ENCODE measurements at regions not wholly inside any gene's neighbourhood (a gene's known extent, or its start where the extent isn't known, plus 50 kb on each side); places are given as distances from the start of the nearest gene placed in this dataset.

DNA sequence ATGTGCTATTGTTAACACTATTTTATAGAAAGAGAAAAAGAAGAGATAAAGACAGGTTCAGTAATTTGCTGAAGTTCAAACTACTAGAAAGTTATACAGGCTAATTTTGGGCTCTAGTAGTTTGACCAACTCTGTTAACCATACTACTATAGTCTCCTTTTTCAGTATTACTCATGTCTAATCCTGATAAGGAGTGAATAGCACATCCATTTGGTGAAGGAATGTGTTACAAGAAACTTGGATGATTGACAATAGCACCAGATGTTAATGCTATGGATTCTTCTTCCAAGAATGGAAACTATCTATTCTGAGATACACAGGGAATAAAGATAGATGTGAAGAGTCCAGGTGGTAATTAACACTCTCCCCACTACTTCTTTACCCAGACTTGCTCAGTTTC, 677.3 kb downstream of the PRELID2 start (continued):
- TF ChIP-seq, protein P1, sequence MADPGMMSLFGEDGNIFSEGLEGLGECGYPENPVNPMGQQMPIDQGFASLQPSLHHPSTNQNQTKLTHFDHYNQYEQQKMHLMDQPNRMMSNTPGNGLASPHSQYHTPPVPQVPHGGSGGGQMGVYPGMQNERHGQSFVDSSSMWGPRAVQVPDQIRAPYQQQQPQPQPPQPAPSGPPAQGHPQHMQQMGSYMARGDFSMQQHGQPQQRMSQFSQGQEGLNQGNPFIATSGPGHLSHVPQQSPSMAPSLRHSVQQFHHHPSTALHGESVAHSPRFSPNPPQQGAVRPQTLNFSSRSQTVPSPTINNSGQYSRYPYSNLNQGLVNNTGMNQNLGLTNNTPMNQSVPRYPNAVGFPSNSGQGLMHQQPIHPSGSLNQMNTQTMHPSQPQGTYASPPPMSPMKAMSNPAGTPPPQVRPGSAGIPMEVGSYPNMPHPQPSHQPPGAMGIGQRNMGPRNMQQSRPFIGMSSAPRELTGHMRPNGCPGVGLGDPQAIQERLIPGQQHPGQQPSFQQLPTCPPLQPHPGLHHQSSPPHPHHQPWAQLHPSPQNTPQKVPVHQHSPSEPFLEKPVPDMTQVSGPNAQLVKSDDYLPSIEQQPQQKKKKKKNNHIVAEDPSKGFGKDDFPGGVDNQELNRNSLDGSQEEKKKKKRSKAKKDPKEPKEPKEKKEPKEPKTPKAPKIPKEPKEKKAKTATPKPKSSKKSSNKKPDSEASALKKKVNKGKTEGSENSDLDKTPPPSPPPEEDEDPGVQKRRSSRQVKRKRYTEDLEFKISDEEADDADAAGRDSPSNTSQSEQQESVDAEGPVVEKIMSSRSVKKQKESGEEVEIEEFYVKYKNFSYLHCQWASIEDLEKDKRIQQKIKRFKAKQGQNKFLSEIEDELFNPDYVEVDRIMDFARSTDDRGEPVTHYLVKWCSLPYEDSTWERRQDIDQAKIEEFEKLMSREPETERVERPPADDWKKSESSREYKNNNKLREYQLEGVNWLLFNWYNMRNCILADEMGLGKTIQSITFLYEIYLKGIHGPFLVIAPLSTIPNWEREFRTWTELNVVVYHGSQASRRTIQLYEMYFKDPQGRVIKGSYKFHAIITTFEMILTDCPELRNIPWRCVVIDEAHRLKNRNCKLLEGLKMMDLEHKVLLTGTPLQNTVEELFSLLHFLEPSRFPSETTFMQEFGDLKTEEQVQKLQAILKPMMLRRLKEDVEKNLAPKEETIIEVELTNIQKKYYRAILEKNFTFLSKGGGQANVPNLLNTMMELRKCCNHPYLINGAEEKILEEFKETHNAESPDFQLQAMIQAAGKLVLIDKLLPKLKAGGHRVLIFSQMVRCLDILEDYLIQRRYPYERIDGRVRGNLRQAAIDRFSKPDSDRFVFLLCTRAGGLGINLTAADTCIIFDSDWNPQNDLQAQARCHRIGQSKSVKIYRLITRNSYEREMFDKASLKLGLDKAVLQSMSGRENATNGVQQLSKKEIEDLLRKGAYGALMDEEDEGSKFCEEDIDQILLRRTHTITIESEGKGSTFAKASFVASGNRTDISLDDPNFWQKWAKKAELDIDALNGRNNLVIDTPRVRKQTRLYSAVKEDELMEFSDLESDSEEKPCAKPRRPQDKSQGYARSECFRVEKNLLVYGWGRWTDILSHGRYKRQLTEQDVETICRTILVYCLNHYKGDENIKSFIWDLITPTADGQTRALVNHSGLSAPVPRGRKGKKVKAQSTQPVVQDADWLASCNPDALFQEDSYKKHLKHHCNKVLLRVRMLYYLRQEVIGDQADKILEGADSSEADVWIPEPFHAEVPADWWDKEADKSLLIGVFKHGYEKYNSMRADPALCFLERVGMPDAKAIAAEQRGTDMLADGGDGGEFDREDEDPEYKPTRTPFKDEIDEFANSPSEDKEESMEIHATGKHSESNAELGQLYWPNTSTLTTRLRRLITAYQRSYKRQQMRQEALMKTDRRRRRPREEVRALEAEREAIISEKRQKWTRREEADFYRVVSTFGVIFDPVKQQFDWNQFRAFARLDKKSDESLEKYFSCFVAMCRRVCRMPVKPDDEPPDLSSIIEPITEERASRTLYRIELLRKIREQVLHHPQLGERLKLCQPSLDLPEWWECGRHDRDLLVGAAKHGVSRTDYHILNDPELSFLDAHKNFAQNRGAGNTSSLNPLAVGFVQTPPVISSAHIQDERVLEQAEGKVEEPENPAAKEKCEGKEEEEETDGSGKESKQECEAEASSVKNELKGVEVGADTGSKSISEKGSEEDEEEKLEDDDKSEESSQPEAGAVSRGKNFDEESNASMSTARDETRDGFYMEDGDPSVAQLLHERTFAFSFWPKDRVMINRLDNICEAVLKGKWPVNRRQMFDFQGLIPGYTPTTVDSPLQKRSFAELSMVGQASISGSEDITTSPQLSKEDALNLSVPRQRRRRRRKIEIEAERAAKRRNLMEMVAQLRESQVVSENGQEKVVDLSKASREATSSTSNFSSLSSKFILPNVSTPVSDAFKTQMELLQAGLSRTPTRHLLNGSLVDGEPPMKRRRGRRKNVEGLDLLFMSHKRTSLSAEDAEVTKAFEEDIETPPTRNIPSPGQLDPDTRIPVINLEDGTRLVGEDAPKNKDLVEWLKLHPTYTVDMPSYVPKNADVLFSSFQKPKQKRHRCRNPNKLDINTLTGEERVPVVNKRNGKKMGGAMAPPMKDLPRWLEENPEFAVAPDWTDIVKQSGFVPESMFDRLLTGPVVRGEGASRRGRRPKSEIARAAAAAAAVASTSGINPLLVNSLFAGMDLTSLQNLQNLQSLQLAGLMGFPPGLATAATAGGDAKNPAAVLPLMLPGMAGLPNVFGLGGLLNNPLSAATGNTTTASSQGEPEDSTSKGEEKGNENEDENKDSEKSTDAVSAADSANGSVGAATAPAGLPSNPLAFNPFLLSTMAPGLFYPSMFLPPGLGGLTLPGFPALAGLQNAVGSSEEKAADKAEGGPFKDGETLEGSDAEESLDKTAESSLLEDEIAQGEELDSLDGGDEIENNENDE (IDR thresholded peaks at IDR 0.05; ENCODE audit: low read depth, low read length) = no peak
- no peak for TF ChIP-seq ZNF239 (CRISPR knock-in tag; IDR thresholded peaks at IDR 0.05)
- no peak for TF ChIP-seq WHSC1 (IDR thresholded peaks at IDR 0.05; ENCODE audit: low read length)
- TF ChIP-seq ETV1 (tag; conservative IDR thresholded peaks at IDR 0.05; ENCODE audit: low read depth) = no peak
- no peak for TF ChIP-seq NFYB (IDR thresholded peaks at IDR 0.05; ENCODE audit: extremely low read depth, insufficient read length)
- no peak for TF ChIP-seq SRSF1 (IDR thresholded peaks at IDR 0.05; ENCODE audit: low read depth, low read length)
- TF ChIP-seq ZNF444 (CRISPR knock-in tag; IDR thresholded peaks at IDR 0.05) = no peak
- TF ChIP-seq, protein P2, sequence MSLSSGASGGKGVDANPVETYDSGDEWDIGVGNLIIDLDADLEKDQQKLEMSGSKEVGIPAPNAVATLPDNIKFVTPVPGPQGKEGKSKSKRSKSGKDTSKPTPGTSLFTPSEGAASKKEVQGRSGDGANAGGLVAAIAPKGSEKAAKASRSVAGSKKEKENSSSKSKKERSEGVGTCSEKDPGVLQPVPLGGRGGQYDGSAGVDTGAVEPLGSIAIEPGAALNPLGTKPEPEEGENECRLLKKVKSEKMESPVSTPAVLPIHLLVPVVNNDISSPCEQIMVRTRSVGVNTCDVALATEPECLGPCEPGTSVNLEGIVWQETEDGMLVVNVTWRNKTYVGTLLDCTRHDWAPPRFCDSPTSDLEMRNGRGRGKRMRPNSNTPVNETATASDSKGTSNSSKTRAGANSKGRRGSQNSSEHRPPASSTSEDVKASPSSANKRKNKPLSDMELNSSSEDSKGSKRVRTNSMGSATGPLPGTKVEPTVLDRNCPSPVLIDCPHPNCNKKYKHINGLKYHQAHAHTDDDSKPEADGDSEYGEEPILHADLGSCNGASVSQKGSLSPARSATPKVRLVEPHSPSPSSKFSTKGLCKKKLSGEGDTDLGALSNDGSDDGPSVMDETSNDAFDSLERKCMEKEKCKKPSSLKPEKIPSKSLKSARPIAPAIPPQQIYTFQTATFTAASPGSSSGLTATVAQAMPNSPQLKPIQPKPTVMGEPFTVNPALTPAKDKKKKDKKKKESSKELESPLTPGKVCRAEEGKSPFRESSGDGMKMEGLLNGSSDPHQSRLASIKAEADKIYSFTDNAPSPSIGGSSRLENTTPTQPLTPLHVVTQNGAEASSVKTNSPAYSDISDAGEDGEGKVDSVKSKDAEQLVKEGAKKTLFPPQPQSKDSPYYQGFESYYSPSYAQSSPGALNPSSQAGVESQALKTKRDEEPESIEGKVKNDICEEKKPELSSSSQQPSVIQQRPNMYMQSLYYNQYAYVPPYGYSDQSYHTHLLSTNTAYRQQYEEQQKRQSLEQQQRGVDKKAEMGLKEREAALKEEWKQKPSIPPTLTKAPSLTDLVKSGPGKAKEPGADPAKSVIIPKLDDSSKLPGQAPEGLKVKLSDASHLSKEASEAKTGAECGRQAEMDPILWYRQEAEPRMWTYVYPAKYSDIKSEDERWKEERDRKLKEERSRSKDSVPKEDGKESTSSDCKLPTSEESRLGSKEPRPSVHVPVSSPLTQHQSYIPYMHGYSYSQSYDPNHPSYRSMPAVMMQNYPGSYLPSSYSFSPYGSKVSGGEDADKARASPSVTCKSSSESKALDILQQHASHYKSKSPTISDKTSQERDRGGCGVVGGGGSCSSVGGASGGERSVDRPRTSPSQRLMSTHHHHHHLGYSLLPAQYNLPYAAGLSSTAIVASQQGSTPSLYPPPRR (CRISPR knock-in tag; IDR thresholded peaks at IDR 0.05; ENCODE audit: borderline replicate concordance) = no peak
- no peak for TF ChIP-seq RFX7 (CRISPR knock-in tag; IDR thresholded peaks at IDR 0.05)
- no peak for TF ChIP-seq HNRNPUL1 (IDR thresholded peaks at IDR 0.05; ENCODE audit: low read length)
- TF ChIP-seq, protein P3, sequence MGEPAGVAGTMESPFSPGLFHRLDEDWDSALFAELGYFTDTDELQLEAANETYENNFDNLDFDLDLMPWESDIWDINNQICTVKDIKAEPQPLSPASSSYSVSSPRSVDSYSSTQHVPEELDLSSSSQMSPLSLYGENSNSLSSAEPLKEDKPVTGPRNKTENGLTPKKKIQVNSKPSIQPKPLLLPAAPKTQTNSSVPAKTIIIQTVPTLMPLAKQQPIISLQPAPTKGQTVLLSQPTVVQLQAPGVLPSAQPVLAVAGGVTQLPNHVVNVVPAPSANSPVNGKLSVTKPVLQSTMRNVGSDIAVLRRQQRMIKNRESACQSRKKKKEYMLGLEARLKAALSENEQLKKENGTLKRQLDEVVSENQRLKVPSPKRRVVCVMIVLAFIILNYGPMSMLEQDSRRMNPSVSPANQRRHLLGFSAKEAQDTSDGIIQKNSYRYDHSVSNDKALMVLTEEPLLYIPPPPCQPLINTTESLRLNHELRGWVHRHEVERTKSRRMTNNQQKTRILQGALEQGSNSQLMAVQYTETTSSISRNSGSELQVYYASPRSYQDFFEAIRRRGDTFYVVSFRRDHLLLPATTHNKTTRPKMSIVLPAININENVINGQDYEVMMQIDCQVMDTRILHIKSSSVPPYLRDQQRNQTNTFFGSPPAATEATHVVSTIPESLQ (CRISPR knock-in tag; IDR thresholded peaks at IDR 0.05) = no peak

Measured in K562 (cell line).